8988T (cell line): ENCODE measurements at regions not wholly inside any gene's neighbourhood (a gene's known extent, or its start where the extent isn't known, plus 50 kb on each side); places are given as distances from the start of the nearest gene placed in this dataset.

ENCODE experiments used
- DNase-seq: peaks from one replicate; pipeline ENCODE4 v3.0.0; 2011

GRCh38 chr16:66001432-66001831, 365.1 kb upstream of the CDH5 start:
- no peak for DNase-seq

DNA sequence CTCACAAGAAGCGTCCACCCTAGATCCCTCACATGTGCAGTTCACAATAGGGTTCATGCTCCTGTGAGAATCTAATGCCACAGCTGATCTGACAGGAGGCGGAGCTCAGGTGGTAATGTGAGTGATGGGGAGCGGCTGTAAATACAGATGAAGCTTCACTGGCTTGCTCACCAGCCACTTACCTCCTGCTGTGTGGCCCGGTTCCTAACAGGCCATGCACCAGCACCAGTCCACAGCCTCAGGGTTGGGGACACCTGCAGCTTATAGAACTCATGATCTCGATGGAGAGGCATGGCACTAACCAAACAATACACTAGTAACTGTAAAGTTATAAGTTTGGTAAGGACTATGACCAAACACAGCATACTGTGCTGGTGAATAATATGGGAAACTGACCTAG, 368.0 kb upstream of the CDH5 start:
- DNase-seq: no peak

DNA sequence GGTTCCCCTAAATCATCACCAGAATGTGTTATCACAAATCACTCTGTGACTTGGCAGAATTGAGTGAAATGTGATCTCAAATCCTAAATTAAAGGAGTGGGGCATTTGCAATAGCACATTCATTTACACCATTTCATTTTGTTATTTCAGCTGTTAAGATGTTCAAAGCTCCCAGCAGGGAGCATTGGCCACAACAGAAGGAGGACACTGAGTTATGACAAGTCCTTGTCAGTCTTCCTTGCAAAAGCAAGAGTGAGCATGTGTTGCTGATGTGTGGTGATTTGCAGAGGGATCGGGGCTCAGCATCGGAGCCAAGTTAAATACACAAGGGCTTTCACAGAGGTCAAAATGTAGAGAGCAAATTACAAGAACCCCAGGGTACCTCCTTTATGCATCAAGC, 372.2 kb upstream of the CDH5 start:
- DNase-seq: no peak

DNA sequence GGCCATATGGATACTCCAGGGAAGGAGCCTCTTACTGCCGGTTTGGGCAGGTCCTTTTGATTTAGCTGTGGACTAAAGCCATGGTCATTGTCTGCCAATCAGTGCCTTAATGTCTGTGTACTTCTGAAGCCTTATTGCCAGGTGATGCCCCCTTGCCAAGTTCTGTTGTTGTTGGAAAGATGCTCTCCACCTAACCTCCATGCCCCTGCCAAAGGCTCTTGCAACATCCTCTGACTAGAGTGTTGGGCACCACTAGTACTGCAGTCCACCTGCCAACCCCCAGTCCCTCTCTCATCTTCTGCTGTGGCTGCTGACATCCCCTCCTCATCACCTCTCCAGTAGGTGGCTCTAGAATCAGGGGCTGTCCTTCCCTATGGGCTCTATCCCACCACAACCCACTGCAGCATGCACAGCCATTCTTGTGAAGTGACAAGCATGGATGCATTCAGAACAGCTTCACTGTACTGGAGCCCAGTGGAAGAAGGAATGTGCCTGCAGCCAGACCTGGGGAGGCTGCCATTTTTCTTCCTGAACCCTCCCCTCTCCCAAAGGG, 375.3 kb upstream of the CDH5 start:
- no peak for DNase-seq

- DNase-seq: no peak
Observed at GRCh38 chr16:65989861-65990604, 376.5 kb upstream of the CDH5 start.

DNA sequence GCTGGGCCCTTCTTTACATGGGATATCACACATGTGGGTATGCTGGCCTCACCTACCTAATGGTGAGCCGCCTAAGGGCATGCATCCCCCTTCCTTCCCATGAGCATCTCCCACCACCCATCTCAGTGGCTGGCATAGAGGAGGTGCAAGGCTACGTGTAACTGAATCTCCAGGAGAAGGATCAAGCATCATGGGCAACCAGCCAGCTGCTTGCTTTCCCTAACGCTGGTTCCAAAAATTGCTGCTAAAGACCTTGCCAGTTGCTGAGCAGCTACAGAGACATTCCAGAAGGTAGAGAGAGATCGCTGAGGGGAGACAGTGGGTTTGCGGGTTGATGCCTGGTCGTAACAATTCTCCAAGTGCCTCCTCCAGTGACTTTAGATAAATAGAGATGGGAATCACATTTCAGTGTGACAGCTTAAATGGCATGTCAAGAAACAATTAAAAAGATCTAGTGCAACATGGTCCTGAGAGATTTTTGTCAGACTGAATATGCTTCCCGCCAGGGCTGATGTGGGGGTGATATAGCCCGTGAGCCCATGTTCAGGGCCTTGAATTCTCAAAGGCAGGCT, 378.4 kb upstream of the CDH5 start:
- DNase-seq: no peak

DNA sequence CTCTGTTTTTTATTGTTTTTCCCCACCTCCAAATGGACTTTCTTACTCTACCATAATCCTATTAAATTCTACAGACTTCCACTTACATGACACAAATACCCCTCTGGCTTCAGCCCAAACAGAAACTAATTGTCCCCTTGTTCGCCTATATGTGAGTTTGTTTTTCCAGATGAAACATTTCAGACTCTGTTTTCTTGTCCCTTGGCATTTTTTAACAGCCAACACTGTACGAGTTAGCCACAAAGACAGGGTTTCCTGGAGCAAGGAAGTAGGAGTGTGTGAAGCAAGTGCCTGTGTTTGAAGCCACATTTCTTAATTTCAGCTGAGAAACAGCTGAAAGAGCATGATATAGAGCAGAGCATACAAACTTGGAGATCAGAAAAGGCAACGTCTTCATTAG, 382.2 kb upstream of the CDH5 start:
- DNase-seq: no peak

DNA sequence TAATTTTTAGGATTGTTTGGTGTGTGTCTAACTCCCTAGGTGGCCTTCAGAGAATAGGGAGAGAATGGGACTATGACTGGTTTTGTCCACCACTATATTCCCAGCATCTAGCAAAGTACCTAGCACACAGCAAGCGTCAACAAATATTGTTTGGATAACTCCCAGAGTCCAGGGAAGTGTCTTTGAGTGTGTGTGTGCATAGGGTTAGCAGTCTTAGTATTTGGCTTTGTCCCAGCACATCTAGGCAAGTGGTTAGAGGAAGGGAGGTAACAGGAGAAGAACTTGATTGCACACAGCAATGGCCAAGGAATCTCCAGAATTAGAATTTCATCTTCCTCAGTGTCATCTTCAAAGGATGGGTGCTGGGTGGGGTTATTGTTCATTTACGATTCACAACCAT, 385.4 kb upstream of the CDH5 start:
- DNase-seq: no peak

- no peak for DNase-seq
Observed at GRCh38 chr16:65975049-65975708, 391.3 kb upstream of the CDH5 start.

DNA sequence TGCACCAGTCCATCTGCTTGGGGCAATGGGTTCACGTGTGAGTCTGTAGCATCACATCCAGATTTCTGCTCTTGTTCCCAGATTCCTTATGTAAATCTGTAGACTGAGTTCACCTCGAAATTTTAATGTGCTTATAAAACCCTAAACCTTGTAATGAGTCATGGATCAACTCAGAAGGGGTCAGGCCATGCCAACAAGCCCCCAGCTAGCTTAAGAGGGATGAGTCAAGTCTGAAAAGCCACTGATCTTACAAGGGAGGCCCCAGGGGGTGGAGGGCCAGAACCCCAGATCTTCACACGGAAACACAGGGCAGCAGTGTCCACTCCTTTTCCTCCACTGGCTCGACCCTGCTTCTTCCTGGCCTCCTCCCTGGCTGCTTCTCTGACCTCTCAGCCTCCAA, 399.1 kb upstream of the CDH5 start:
- no peak for DNase-seq

- DNase-seq: no peak
Observed at GRCh38 chr16:65965628-65966027, 400.9 kb upstream of the CDH5 start.

DNA sequence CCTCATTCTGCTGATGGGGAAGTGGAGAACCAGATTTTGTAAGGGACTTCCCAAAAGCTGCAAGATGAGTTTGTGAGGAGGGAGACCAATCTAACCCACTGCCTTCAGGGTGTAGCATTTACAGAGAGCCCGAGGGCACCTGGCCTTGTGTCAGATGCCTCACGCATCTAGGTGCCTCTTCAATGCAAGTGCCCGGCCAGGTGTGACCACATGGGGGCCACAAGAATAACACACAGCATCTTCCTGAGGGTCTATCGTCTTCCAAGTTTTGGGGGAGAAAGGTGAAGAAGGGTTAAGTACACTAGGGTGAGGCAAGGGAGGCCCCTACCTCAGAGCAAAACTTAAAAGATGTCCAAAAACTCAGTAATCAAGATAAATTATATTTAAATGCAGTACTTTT, 401.7 kb upstream of the CDH5 start:
- no peak for DNase-seq

- DNase-seq: no peak
Observed at GRCh38 chr16:65961476-65962143, 404.9 kb upstream of the CDH5 start.

- DNase-seq: no peak
Observed at GRCh38 chr16:65959983-65960382, 406.5 kb upstream of the CDH5 start.

GRCh38 chr16:65958086-65958485, 408.4 kb upstream of the CDH5 start:
- no peak for DNase-seq

DNA sequence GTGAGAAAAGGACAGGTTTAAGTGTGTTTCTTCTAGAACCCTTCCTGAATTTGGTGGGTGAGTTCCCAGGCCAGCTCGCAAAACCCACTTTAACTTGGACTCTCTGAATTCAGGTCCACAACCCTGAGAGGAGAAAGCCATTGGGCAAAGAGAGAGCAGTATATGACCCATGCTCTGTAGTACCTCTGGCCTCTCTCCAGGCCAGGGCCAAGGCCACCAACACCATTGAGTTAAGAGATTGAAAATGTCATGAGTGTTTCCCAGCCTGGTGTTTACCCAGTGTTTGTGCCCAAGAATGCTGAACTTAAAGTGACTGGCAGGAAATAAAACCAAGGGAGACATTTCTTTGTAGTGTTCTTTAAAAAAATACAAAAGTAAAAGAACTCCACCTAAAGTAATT, 410.4 kb upstream of the CDH5 start:
- DNase-seq: no peak

DNA sequence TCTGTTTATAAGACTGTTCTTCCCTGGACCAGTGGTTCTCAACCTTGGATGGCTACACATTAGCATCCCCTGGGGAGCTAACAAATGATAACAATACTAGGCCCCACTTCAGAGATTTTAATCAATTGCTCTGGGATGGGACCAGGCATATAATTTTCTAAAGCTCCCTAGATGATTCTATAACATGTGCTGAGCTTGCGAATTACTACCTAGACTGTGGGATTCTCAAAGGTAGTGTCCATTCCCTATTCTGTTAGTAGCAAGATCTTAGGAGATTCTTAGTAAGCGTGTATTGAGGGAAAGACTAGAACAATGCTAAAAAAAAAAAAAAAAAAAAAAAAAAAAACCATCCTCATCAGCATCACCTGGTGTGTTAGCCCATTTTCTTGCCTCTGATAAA, 412.0 kb upstream of the CDH5 start:
- DNase-seq: no peak

- no peak for DNase-seq
Observed at GRCh38 chr16:65950211-65950610, 416.3 kb upstream of the CDH5 start.

- DNase-seq: no peak
Observed at GRCh38 chr16:65948361-65948760, 418.1 kb upstream of the CDH5 start.

DNA sequence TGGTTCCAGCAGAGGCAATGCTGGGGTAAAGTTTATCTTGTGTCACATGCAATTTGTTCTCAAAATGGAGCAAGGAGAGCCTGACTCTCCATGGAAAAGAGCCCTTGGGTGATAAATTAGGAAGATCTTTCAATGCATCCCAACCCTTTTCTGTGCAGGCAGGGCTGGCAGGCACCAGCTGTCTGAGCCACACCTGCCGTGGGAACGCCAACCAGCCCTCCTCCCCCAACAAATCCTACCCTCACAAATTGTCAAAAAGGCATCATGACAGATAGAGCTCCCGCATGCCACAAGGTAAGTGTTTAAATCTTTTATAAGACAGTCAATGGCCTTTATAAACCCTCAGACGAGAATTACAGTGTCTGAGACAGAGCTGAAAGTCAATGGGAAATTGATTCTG, 418.5 kb upstream of the CDH5 start:
- DNase-seq: no peak

GRCh38 chr16:65945493-65945892, 421.0 kb upstream of the CDH5 start:
- DNase-seq: no peak

- no peak for DNase-seq
Observed at GRCh38 chr16:65944361-65944760, 422.1 kb upstream of the CDH5 start.

DNA sequence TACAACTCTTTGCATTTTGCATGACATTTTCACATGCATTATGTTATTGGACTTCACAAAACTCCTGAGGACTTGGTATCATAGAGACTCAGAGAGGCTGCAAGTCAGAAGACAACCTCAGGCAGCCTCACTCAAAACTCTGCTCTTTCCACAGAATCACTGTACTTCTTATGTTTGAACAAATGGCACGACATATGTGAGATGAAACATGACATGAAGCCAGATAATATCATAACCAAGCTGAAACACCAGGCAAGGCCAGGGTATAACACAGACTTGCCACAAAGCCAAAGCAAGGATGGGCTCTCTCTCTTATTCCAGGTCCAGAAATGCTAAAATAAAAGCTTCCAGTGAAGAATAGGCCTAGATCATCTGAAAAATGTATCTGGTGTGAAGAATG, 425.8 kb upstream of the CDH5 start:
- no peak for DNase-seq

GRCh38 chr16:65938083-65938482, 428.4 kb upstream of the CDH5 start:
- no peak for DNase-seq
